HG03571 (cell line): ENCODE measurements at regions not wholly inside any gene's neighbourhood (a gene's known extent, or its start where the extent isn't known, plus 50 kb on each side); places are given as distances from the start of the nearest gene placed in this dataset.
A peak's percentile ranks its signal among the peaks of the same experiment; 100 is the strongest.

Source experiments
- ATAC-seq: cut with Tn5 transposase; IDR thresholded peaks from one replicate; pipeline ENCODE4 v1.9.1; 2021; ENCODE audit not compliant: unreplicated experiment

DNA sequence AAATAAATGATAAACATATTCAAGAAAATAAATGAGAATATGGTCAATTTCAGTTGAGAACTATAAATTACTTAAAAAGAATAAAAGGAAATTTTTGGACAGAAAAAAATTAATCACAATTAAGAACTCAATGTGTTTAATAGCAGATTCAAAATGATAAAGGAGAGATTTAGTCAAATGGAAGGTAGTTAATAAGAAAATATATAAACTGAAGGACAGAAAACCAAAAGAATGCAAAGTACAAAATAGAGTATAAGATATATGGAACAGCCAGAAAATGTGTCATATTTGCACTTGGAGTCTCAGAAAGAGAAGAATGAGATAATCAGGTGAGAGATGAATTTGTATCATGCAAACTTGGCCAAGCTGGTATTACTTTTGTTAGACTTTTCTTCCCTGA lies 201.8 kb upstream of the ARID1B start:
- ATAC-seq = no peak

DNA sequence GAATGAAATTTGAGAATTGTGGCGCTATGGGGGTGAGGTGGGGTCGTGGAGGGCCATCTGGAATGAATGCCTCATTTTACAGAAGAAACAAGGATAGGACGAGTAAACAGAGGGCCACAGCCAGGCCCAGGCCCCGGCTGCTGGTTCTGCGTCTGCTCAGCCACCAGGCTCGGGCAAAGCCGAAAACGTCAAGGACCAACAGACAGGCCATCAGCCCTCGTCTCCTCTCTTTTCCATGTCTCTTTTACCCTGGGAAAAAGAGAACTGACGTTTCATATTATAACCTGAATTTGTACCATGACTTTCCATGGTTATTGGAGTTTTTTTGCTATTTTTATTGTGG lies 212.4 kb upstream of the ARID1B start:
- ATAC-seq = no peak

DNA sequence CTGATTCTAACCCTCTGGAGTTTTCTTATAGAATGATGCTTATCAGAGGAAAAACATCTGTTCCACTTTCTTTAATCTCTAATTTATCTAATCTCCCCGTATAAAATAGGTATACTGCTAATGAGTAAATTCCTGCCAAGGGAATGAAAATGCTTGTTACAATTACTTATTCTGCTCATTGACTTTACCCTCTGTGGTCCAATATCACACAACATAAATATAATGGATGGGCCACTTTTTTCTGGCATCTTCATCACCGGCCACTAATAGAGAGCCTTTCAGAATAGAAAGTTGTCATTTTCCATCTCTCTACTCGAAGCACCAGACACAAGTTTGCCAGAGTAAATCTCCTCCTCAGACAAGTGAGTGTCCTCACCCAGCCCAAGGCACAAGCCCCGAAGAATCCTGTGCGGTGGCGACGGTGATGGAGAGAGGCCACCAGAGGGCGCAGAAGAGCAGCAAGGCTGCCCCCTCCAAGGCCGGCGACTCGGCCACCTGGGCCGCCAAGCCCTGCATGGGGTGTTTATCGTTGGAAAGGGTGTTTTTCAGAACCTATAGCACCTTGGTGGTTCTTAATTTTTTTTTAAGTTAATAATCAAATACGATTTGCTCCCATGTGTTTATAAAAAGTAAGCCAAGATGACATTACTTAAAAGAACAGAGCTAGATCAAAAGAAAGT lies 212.9 kb upstream of the ARID1B start:
- peak; percentile 90 for ATAC-seq

DNA sequence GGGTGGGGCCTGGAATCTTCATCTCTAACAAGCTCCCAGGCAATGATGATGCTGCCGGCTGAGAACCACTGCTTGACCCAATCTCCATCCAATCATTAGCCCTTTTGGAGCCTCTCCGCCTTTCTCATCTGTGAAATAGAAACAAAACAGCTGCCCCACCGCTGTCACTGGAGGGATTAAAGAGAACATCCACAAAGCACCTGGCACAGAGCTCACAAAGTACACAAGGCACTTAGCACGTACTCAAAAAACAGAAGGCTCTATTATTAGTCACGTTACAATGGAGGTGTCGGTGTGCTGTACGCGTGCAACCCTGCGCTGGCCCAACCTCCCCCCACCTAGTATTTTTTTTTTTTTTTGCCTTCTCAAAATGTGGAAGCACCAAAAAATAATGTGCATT lies 213.5 kb upstream of the ARID1B start:
- no peak for ATAC-seq

DNA sequence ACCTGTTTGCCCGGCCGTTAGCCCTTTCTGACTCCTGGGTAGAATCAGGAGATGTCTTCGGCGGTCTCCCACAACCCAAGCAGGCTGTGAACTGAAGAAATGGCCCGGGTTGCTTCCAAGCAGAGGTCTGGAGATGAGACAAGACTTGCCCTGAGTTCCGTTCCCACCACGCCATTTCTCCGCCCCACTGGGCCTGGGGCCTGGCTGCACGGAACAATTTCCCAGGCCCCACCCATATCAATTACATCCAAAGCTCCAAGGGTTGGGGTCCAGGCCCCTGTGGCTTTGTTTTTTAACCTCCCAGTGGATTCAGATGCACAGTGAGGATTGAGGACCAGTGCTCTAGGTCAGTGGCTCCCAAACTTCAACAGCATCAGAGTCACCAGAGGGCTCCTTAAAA lies 214.5 kb upstream of the ARID1B start:
- ATAC-seq = no peak

DNA sequence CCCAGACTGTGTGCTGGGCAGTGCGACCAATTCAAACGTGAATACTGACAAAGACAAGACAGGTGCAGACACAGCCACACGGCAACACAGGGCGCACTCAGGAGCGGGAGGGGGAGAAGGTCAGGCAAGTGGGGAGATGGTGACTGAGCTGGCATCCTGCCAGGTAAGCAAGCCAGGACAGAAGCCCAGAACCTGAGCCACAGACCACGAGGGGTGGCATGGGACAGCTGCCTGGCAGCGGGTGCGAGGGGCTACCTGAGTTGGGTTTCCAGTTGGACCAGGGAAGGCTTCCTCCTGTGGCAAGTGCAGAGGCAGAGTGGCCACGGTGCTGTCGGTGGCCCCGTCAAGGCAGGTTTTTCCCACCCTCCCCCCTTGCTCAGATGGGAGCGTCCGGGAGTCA lies 215.2 kb upstream of the ARID1B start:
- ATAC-seq = no peak

DNA sequence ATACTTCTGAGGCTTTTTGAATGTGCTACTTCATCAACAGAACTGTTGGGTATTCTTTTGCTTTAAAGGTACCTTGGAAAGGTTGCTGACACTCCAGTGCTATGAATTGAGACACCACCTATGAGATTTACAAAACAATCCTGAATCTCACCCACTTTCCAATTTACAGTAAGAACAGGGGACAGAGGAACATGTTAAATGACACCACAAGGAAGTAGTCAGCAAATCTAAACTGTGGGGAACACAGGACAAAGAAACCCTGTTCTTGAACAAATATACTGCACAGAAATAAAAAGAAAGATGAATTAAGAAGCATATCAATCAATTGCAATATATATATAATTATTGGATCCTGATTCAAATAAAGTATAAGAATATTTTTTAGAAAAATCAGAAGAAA lies 216.7 kb upstream of the ARID1B start:
- ATAC-seq = no peak

DNA sequence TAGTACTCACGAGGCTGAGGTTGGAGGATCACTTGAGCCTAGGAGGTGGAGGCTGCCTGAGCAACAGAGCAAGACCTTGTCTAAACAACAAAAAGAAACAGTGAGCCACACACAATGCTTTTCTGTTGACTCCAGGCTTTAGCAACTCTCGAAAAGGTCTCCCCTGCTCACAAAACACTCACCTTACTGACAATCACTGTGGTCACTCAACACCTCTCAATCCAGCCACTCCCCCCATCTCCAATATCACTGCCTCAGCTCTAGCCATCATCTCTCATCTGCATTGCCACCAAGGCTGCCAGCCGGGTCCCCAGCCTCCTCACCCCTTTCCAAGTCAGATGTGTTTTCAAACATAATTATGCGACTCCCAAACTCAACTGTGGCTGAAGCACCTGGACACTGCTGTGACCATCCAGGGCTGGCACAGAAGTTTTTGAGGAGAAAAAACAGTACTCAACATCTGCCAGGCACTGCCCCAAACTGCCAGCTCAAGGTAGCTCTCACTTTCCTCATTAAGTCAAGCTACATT lies 218.0 kb upstream of the ARID1B start:
- no peak for ATAC-seq

DNA sequence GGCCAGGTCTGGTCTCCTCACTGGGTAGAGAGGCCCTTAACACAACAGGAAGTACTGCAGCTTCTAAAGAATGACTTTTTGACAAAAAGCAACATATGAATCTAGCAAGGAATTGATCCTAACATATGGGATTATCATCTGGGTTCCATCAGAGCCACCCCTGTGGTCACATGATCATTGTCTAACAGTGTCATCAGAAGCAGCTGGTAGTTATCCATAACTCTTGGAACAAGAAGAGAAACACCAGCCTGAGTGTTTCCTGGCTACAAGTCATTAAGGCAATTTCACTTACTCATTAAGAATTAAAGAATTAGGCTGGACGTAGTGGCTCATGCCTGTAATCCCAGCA lies 219.3 kb upstream of the ARID1B start:
- ATAC-seq = no peak

DNA sequence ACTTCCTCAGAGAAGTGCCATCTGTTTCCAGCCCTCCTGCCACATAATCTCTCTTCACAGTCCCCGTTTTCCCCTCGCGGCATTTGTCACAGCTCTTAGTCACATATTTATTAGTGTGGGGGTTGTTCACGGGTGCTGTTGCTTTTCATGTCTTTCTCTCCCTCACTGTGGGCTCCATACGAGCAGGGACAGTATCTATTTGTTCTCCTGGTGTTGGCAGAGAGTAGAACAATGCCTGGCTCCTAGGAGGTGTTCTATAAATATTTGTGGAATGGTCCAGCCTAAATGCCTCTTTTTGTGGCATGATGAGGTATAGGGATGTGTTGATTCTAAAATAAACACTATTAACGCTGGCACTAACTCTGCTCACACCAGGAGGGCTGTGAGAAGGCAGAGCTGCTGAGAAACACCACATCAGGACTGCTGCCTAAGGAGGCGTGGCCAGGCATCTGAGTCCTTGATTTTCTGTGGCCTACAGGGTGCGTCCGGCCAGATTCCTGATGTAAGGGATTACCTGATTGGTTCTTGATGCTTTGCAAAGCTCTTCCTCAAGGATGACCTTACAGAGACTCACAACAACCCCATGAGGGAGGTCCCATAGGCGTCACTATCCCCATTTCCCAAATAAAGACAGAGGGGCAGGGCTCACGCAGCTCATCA lies 219.8 kb upstream of the ARID1B start:
- ATAC-seq = no peak

DNA sequence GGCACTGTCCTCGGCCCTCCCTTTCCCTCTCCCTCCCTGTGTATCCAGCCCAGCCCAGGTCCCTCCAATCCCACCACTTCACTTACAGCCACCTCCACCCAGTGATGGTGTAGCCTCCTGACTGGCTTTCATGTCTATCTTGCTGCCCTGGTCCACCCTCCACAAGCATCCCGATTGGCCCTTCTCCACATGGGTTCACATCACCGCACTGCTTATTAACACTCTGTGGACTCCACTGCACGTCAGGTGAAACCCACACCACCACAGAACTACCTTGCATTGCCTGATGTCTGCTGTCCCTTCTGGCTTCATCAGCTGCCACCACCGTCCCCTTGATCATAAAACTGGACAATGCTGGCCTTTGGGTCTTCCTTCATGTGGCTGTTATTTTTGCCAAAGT lies 220.4 kb upstream of the ARID1B start:
- ATAC-seq = no peak

DNA sequence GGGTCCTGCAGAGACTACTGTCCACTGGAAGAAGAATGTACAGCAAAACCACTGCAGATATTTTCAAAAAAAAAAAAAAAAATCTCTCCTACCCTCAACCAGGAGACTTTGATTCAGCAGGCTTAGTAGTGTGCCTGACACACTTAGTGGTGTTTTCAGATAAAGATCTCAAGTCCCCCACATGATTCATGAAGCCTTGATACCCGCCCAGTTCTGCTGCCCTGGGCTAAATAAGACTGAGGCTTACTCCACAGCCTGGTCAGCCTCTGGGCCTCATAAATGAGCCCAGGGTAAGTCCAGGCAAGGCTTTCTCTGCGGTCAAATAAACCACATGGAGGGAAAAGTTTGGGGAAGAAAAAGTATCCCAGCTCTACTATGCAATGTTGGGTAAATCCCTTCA lies 222.1 kb upstream of the ARID1B start:
- no peak for ATAC-seq

DNA sequence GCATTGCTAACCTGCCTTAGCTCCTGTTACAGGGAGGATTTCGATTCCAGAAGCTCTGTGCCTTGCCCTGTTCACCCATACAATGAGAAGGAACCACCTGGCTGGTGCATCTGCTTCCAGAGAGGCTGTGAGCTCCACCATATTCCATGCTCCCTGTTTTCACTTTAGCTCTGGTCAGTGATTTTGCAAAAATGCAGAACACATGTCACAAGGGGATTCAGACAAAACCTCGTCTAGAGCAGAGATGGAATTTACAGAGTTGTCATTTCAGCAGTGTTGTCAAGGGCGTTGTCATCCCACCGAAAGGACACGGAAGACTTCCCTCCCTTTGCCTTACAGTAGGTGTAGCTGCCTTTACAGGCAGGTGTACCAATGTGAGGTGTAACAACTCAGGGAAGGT lies 223.0 kb upstream of the ARID1B start:
- ATAC-seq = no peak

DNA sequence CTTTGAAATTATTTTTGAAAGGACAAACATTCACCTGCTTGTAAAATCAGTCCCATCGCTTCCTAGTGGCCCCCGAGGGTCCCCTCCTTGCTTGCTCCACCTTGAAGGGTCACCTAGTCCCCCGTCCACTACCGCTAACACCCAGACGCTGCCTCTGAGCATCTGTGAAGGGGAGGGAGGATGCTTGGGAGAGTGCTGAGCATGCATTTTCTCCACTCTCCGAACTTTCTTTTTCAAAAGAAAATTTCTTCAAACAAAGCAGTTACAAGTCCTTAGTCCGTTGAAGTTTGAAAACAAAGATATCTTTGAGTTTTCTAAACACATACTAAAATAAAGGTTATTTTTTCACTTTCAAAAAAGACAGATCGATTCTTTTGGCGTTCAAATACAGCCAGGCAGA lies 224.3 kb upstream of the ARID1B start:
- ATAC-seq = no peak

DNA sequence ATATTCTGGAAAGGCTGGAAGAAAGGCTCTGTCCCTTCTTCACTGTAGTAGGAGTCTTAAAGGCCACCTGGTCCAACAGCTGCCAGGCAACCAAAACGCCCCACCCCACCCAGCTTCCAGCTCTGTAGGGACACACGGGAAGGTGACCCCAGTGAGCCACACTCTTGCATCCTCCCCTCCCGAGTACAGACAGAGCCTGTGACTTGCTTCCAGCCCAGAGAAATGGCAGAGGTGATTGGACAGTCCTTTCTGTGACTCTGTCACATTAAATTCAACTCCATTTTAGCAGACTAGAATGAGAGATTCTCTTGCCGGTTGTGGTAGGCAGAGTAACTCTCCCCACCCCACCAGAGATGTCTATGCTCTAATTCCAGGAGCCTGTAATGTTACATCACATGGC lies 226.2 kb upstream of the ARID1B start:
- no peak for ATAC-seq

DNA sequence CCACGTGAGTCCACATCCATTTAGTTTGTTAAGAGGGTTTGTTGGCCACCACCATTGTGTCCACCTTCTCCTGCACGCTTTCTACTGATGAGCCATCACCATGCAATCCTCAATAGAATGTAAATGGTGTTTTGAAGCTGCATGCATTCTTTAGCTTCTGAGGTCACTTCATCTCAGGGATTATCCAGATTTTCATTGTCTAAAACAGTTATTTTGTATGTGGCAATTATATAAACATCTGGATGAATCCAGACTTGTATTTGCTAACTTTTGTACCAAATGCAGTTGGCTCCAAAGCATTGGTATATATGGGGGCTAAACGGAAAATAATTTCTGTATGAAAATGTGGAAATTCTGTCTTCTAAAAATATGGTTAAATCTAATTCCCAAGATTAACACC lies 231.2 kb upstream of the ARID1B start:
- no peak for ATAC-seq

DNA sequence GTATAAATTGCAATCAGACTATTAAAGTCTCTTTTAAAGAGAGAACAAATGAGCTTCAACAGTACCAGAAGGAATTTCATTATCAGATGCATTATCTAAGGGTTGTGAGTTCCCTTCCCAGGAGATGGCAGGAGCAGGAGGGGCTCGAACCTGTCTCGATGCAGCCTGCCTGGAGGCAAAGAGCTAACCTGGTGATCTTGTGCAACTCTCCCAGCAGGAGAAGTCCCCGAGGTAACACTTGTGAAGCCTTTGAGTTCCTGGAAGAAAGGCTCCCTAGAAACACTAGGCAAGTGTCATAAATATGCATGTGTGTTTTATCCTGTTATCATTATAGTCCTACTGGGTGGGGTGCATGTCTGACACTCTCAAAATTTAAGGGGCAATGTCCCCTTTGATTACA lies 232.2 kb upstream of the ARID1B start:
- ATAC-seq = no peak

DNA sequence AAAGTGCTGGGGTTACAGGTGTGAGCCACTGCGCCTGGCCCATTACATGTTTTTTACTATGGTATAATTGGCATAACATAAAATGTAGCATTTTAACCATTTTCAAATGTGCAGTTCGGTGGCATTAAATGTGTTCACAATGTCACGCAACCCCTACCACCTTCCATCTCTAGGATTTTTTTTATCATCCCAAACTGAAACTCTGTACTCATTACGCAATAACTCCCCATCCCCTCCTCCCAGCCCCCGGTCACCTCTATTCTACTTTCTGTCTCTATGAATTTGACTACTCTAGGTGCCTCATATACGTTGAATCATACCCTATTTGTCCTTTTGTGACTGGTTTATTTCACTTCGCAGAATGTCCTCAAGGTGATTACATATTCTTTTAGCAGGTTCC lies 233.1 kb upstream of the ARID1B start:
- ATAC-seq = no peak

DNA sequence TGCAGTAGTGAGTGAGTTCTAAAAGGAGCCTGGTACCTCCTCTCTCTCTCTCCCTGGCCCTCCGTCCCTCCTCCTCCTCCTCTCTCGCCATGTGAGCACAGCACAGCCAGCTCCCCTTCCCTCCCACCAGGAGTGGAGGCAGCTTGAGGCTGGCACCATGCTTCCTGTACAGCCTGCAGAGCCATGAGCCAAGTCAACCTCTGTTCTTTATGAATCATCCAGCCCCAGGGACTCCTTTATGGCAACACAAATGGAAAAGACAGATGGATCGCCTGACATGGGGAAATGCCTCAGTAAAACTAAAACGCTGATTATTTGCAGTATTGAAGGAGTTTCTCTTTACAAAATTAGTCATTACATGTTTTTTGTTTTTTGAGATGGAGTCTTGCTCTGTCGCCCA lies 233.7 kb upstream of the ARID1B start:
- no peak for ATAC-seq

DNA sequence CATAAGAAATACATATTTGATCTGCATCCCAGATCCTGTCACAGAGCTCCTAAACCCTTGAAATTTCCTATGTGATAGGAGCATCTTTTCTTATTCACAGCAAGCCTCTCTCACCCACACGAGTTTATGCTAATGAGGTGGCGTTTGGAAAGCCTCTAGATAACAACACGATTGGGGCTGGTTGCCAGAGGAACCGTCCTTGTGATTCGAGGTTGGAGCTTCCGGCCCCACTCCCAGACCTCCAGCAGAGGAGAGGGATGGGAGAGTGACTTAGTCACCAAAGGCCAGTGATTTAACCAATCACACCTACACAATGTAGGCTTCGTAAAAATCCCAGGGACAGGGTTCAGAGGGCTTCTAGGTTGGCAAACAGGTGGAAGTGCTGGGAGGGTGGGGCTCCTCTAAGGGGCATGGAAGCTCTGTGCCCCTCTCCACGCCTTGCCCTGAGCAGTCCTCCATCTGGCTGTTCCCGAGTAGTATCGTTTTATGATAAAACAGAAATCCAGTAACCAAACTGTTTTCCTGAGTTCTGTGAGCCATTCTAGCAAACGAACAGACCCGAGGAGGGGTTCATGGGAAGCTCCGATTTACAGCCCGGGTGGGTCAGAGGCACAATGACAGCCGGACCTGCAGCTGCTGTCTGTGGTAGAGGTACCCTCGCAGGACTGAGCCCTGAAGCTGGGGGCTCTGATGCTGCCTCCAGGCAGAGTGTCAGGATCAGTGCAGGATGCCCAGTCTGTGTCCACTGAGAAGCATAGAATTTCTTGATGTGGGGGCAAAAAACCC lies 238.1 kb upstream of the ARID1B start:
- no peak for ATAC-seq

DNA sequence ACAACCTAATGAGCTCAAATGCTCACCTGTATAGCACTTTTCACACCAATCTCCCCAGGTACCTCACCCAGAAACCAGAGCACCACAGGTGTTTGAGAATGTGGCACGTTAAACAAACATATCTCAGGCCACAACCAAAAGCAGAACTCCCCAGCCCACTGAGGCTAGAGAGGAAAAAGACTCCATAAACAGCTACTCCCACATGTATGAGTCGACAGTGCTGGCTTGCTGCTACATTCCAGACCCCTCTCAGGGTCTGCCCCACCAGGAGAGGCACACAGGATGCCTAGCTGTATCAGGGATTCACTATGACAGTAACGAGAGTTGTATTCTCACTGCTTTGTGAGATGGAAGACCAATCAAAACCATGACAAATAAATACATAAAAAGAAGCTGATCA lies 242.6 kb upstream of the ARID1B start:
- ATAC-seq = no peak

DNA sequence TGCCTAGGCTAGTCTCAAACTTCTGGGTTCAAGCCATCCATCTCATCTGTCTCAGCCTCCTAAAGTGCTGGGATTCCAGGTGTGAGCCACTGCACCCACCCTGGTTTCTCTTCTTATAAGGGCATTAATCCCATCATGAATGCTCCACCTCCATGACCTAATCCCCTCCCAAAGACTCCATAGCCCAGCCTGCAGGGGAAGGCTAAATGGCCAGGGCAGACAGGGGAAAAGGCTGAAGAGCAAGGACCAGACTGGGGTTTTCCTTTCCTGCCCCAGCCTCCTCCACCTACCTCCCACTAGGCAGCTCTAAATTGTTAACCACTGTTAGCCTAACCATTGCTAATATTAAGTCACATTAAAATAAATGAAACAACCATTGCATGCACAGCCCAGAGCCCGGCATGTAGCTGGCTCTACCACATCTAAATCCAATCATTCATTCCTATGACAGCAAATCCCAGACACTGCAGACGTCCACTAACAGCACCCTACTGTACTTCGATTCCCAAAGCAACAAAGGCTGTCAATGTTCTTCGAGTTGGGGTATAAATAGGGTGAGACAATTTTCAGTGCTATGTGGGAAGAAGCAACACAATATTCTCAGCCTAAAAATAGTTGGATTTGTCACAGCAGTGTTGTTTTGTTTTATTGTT lies 243.2 kb upstream of the ARID1B start:
- no peak for ATAC-seq
